GM21381 (cell line): ENCODE measurements at regions not wholly inside any gene's neighbourhood (a gene's known extent, or its start where the extent isn't known, plus 50 kb on each side); places are given as distances from the start of the nearest gene placed in this dataset.

Experiments
- ATAC-seq: cut with Tn5 transposase; IDR thresholded peaks from one replicate; pipeline ENCODE4 v1.9.1; 2021; ENCODE audit warnings: mild to moderate bottlenecking, moderate library complexity; ENCODE audit not compliant: unreplicated experiment

GRCh38 chr13:103140001-103140671, 73.9 kb upstream of the SLC10A2 start:
- ATAC-seq = peak; percentile 93

- peak; percentile 42 for ATAC-seq
Measured at GRCh38 chr13:103134271-103134670, 68.1 kb upstream of the SLC10A2 start.

- no peak for ATAC-seq
Measured at GRCh38 chr13:103133556-103133955, 67.3 kb upstream of the SLC10A2 start.

- ATAC-seq = peak; percentile 80
Measured at GRCh38 chr13:103130681-103131210, 64.5 kb upstream of the SLC10A2 start.

GRCh38 chr13:103130146-103130545, 63.9 kb upstream of the SLC10A2 start:
- ATAC-seq = peak; percentile 2
